AG04450 (cell line): ENCODE measurements at regions not wholly inside any gene's neighbourhood (a gene's known extent, or its start where the extent isn't known, plus 50 kb on each side); places are given as distances from the start of the nearest gene placed in this dataset.

ENCODE experiments used
- CTCF ChIA-PET: fragments of 300-600, 350-600 bp; formaldehyde crosslinking; extraction: SDS; loops from one replicate; lab custom pipeline; 2022; ENCODE audit warnings: antibody characterized with exemption, inconsistent platforms; lab: Charles Lee
- POLR2A ChIA-PET: fragments of 350-600 bp; formaldehyde crosslinking; extraction: SDS; loops from one replicate; lab custom pipeline; 2021; ENCODE audit warnings: antibody characterized with exemption, inconsistent platforms; lab: Yijun Ruan, JAX
- DNase-seq: peaks from one replicate; pipeline ENCODE4 v3.0.0-alpha.2; 2011; ENCODE audit warnings: low read depth, low spot score
- H3K27ac ChIP-seq: one replicate; pipeline ENCODE4 v1.5.1; 2012; ENCODE audit warnings: low read depth, low read length, control low read depth
- H3K27me3 ChIP-seq: one replicate; pipeline ENCODE4 v1.6.0; 2012; ENCODE audit warnings: low read length; ENCODE audit not compliant: control insufficient read depth, insufficient read depth
- H3K4me3 ChIP-seq: 2 replicates; pipeline ENCODE4 v1.5.1; 2011; ENCODE audit warnings: mild to moderate bottlenecking, low read depth, low read length, control low read depth
- H3K9me3 ChIP-seq: 2 replicates; pipeline ENCODE4 v1.5.1; 2012; ENCODE audit warnings: low read length; ENCODE audit not compliant: control insufficient read depth, insufficient read depth
- TF ChIP-seq, protein P1 (sequence below): IDR thresholded peaks from 2 replicates; pipeline ENCODE4 v1.5.1; 2011; ENCODE audit warnings: low read depth, low read length, control low read depth, inconsistent platforms

GRCh38 chr22:48097723-48098122 lies 1335.3 kb downstream of the TBC1D22A start:
- Histone ChIP-seq H3K4me3 (no peak overlapping the region), H3K9me3 (peaks cover 60% of the 10 kb centered on the region), H3K27ac (no peak overlapping the region), H3K27me3 (no peaks in the 10 kb centered on the region)
- DNase-seq, result no peak
- ChIA-PET POLR2A (no interaction called here), CTCF (no interaction called here)
- TF ChIP-seq, protein P1, sequence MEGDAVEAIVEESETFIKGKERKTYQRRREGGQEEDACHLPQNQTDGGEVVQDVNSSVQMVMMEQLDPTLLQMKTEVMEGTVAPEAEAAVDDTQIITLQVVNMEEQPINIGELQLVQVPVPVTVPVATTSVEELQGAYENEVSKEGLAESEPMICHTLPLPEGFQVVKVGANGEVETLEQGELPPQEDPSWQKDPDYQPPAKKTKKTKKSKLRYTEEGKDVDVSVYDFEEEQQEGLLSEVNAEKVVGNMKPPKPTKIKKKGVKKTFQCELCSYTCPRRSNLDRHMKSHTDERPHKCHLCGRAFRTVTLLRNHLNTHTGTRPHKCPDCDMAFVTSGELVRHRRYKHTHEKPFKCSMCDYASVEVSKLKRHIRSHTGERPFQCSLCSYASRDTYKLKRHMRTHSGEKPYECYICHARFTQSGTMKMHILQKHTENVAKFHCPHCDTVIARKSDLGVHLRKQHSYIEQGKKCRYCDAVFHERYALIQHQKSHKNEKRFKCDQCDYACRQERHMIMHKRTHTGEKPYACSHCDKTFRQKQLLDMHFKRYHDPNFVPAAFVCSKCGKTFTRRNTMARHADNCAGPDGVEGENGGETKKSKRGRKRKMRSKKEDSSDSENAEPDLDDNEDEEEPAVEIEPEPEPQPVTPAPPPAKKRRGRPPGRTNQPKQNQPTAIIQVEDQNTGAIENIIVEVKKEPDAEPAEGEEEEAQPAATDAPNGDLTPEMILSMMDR, result no peak

- Histone ChIP-seq H3K27ac (no peak overlapping the region), H3K27me3 (no peaks in the 10 kb centered on the region), H3K4me3 (no peak overlapping the region), H3K9me3 (peaks cover 58% of the 10 kb centered on the region)
- DNase-seq, result no peak
- ChIA-PET POLR2A (no interaction called here), CTCF (no interaction called here)
- TF ChIP-seq, protein P1, result no peak
Observed at GRCh38 chr22:48096851-48097665, 1334.6 kb downstream of the TBC1D22A start.

DNA sequence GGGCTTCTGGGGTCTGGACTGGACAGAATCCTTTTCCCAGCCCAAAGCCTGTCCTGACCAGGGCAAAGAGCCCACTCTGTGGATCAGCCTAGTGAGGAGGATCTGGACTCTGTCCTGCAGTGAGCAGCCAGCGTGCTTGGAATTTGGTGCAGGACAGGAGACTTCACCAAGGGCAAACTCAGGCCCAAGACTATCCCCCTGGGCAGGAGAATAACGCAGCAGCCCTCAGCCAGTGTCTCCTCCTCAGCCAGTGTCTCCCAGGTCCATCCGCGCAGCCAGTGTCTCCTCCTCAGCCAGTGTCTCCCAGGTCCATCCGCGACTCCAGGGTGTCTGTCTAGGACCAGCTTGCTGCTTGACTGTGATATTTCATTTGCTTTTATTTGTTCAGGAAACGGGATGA lies 1334.0 kb downstream of the TBC1D22A start:
- ChIA-PET POLR2A (no interaction called here), CTCF (no interaction called here)
- DNase-seq, result no peak
- no peak overlapping the region for H3K4me3 ChIP-seq
- H3K27ac ChIP-seq, result no peak overlapping the region
- no peaks in the 10 kb centered on the region for H3K27me3 ChIP-seq
- TF ChIP-seq, protein P1, result no peak
- H3K9me3 ChIP-seq, result peaks cover 58% of the 10 kb centered on the region

- CTCF ChIA-PET, result interaction anchor here (0.9 kb wide), 1 partner anchor 1249 kb away, joined by 3 read pairs; no protein-coding TSS in a partner anchor
- TF ChIP-seq, protein P1, result no peak
Observed at GRCh38 chr22:48093981-48094380, 1331.5 kb downstream of the TBC1D22A start.

DNA sequence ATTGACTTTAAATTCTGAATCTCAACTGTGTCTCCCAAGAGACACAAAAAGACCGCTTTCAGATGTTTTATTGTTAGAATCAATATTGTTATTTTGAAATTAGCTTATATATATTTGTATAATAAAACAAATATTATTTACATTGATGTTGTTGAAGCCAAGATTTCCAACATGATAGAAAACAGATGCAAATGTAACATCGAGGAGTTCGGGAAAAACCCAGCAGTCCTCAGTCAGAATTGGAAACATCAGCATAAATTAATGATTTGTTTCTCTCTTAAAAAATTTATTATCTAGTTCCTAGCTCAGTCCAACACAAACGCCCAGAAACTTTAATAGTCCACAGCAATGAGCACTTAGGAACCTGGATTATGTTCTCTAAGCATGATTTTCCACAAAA lies 1330.4 kb downstream of the TBC1D22A start:
- Histone ChIP-seq H3K27ac (no peak overlapping the region), H3K27me3 (no peaks in the 10 kb centered on the region), H3K9me3 (peaks cover 60% of the 10 kb centered on the region), H3K4me3 (no peak overlapping the region)
- DNase-seq, result no peak
- ChIA-PET CTCF (no interaction called here), POLR2A (no interaction called here)
- TF ChIP-seq, protein P1, result no peak

More at GRCh38 chr22:48093981-48094380, 1331.5 kb downstream of the TBC1D22A start:
- no peak for DNase-seq
- POLR2A ChIA-PET, result no interaction called here
- H3K4me3 ChIP-seq, result no peak overlapping the region
- no peaks in the 10 kb centered on the region for H3K27me3 ChIP-seq
- H3K27ac ChIP-seq, result no peak overlapping the region
- H3K9me3 ChIP-seq, result peaks cover 58% of the 10 kb centered on the region
